CD14-positive monocyte (primary cell): ENCODE measurements at regions not wholly inside any gene's neighbourhood (a gene's known extent, or its start where the extent isn't known, plus 50 kb on each side); places are given as distances from the start of the nearest gene placed in this dataset.

Experiments used
- DNase-seq, 3 donors: peaks; one replicate each; pipeline ENCODE4 v3.0.0-alpha.2; 2011 to 2022
- H2AFZ ChIP-seq: 2 replicates; pipeline ENCODE4 v1.6.0; 2012; ENCODE audit warnings: mild to moderate bottlenecking, low read depth, low read length, inconsistent platforms; ENCODE audit not compliant: insufficient read depth, poor library complexity, severe bottlenecking
- H3K27ac ChIP-seq, 2 donors: 1 replicate in 1 of 2; 2 replicates in 1 of 2; pipeline ENCODE4 v1.5.1; 2012 to 2013; ENCODE audit warnings: low read length in 2 of 2, control low read depth in 1 of 2, inconsistent platforms in 1 of 2, low read depth in 1 of 2, mild to moderate bottlenecking in 1 of 2
- H3K27me3 ChIP-seq, 2 donors: one replicate each; pipeline versions ENCODE4 v1.6.0 to v1.6.1; 2011 to 2013; ENCODE audit warnings: low read length in 2 of 2; ENCODE audit not compliant: control insufficient read depth in 2 of 2, insufficient read depth in 2 of 2
- H3K36me3 ChIP-seq, 2 donors: replicated peaks in 1 of 2; 1 replicate in 1 of 2; 2 replicates in 1 of 2; pipeline versions ENCODE4 v1.5.1 to v1.6.1; 2012 to 2013; ENCODE audit warnings: low read length in 2 of 2, control low read depth in 1 of 2, inconsistent platforms in 1 of 2, mild to moderate bottlenecking in 1 of 2; ENCODE audit not compliant: insufficient read depth in 2 of 2, control insufficient read depth in 1 of 2
- H3K4me1 ChIP-seq, 2 donors: 1 replicate in 1 of 2; 2 replicates in 1 of 2; pipeline versions ENCODE4 v1.5.1 to v1.6.1; 2012 to 2013; ENCODE audit warnings: low read length in 2 of 2, control low read depth in 1 of 2, inconsistent platforms in 1 of 2, mild to moderate bottlenecking in 1 of 2, moderate library complexity in 1 of 2; ENCODE audit not compliant: insufficient read depth in 2 of 2, control insufficient read depth in 1 of 2
- H3K4me2 ChIP-seq: replicated peaks from 2 replicates; pipeline ENCODE3; 2012; ENCODE audit warnings: low read length, moderate library complexity, mild to moderate bottlenecking; ENCODE audit not compliant: poor library complexity, severe bottlenecking; ENCODE audit errors: extremely low read depth
- H3K4me3 ChIP-seq, 3 experiments: fragments of 200-600 bp in 1 of 3; sonication (generic) in 1 of 3; replicated peaks in 1 of 3; 1 replicate in 2 of 3; 2 replicates in 1 of 3; pipeline ENCODE4 v1.5.1; 2011 to 2013; ENCODE audit warnings: low read length in 3 of 3, mild to moderate bottlenecking in 3 of 3, control low read depth in 2 of 3, low read depth in 2 of 3, inconsistent platforms in 1 of 3, moderate library complexity in 1 of 3
- H3K79me2 ChIP-seq: 2 replicates; pipeline ENCODE4 v1.6.0; 2012; ENCODE audit warnings: mild to moderate bottlenecking, control low read depth, inconsistent platforms, low read length, moderate library complexity; ENCODE audit not compliant: insufficient read depth
- H3K9ac ChIP-seq: 2 replicates; pipeline ENCODE4 v1.6.0; 2017; ENCODE audit warnings: low read length, mild to moderate bottlenecking; ENCODE audit not compliant: insufficient read depth, poor library complexity, severe bottlenecking
- H3K9me3 ChIP-seq, 2 donors: replicated peaks in 1 of 2; 1 replicate in 1 of 2; 2 replicates in 1 of 2; pipeline versions ENCODE4 v1.5.1 to v1.6.1; 2012 to 2013; ENCODE audit warnings: low read length in 2 of 2, control low read depth in 1 of 2; ENCODE audit not compliant: control insufficient read depth in 1 of 2, insufficient read depth in 1 of 2
- H4K20me1 ChIP-seq: 2 replicates; pipeline ENCODE4 v1.6.0; 2012; ENCODE audit warnings: mild to moderate bottlenecking, low read length, control low read depth, moderate library complexity; ENCODE audit not compliant: insufficient read depth
- H3K27ac Mint-ChIP-seq, 7 donors: one replicate each; pipeline ENCODE4 v1.8.0; 2020; ENCODE audit warnings: mild to moderate bottlenecking in 7 of 7, mixed read lengths in 7 of 7, moderate library complexity in 6 of 7, inconsistent platforms in 2 of 7
- H3K27me3 Mint-ChIP-seq, 3 donors: one replicate each; pipeline ENCODE4 v1.8.0; 2021 to 2022; ENCODE audit warnings: low read depth in 3 of 3, mild to moderate bottlenecking in 3 of 3, mixed read lengths in 3 of 3, moderate library complexity in 3 of 3, inconsistent platforms in 1 of 3
- H3K36me3 Mint-ChIP-seq, 2 donors: one replicate each; pipeline ENCODE4 v1.8.0; 2020; ENCODE audit warnings: mixed read lengths in 2 of 2, inconsistent platforms in 1 of 2, mild to moderate bottlenecking in 1 of 2
- H3K4me1 Mint-ChIP-seq: one replicate; pipeline ENCODE4 v1.8.0; 2020; ENCODE audit warnings: mild to moderate bottlenecking, mixed read lengths
- H3K4me3 Mint-ChIP-seq, 2 donors: one replicate each; pipeline ENCODE4 v1.8.0; 2020; ENCODE audit warnings: mild to moderate bottlenecking in 2 of 2, mixed read lengths in 2 of 2, moderate library complexity in 1 of 2
- H3K9me3 Mint-ChIP-seq, 7 donors: one replicate each; pipeline ENCODE4 v1.8.0; 2020 to 2022; ENCODE audit warnings: mixed read lengths in 7 of 7, mild to moderate bottlenecking in 6 of 7, moderate library complexity in 6 of 7, inconsistent platforms in 2 of 7
- WGBS: methylation state at CpG from one replicate; pipeline ENCODE4 v1.1.5; 2013; ENCODE audit warnings: missing lambda C conversion rate; ENCODE audit not compliant: insufficient coverage; 5-methylcytosine and 5-hydroxymethylcytosine counted together
- intact Hi-C, 2 donors: fragments of 100-400 bp; cut with micrococcal nuclease; formaldehyde crosslinking; loops; one replicate each; pipeline versions ENCODE4 v1.15.0 to v1.15.1; 2023
- TF ChIP-seq, protein P1 (sequence below): fragments of 200-600 bp; IDR thresholded peaks from one replicate; pipeline ENCODE4 v1.8.0; 2022; ENCODE audit warnings: antibody characterized with exemption, mild to moderate bottlenecking

DNA sequence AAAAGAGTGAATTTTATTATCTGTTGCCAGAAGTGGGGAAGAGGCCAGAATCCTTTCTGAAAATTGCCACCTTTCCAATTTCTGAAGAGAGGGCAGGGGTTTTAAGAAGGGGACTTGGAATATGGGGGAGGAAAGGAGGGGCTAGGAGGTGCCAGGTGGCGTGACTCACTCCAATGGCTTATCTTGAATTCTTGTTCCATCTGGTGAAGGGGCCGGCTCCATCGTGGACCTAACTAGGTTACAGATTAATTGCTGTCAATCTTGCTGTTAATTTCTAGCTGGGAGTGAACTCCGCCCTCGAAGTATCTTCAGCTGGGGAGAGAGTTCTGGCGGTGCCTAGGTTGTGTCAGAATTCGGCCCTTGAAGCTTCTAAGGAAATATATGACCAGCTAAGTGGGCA lies 138.7 kb downstream of the YTHDC2 start:
- Mint-ChIP-seq H3K27ac (no peak overlapping the region), H3K4me3 (no peak overlapping the region), H3K4me1 (no peaks in the 10 kb centered on the region), H3K9me3 (peaks cover 0 to 5% (median 2%) of the 10 kb centered on the region in 7 donors), H3K36me3 (no peaks in the 10 kb centered on the region), H3K27me3 (peaks cover 0 to 5% (median 3%) of the 10 kb centered on the region in 3 donors)
- no peaks in the 10 kb centered on the region for H3K4me1 ChIP-seq
- no peak overlapping the region for H3K27ac ChIP-seq
- no peak for DNase-seq
- TF ChIP-seq, protein P1, sequence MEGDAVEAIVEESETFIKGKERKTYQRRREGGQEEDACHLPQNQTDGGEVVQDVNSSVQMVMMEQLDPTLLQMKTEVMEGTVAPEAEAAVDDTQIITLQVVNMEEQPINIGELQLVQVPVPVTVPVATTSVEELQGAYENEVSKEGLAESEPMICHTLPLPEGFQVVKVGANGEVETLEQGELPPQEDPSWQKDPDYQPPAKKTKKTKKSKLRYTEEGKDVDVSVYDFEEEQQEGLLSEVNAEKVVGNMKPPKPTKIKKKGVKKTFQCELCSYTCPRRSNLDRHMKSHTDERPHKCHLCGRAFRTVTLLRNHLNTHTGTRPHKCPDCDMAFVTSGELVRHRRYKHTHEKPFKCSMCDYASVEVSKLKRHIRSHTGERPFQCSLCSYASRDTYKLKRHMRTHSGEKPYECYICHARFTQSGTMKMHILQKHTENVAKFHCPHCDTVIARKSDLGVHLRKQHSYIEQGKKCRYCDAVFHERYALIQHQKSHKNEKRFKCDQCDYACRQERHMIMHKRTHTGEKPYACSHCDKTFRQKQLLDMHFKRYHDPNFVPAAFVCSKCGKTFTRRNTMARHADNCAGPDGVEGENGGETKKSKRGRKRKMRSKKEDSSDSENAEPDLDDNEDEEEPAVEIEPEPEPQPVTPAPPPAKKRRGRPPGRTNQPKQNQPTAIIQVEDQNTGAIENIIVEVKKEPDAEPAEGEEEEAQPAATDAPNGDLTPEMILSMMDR, result no peak
- H3K79me2 ChIP-seq, result no peaks in the 10 kb centered on the region
- H3K27me3 ChIP-seq, result no peaks in the 10 kb centered on the region
- H4K20me1 ChIP-seq, result no peaks in the 10 kb centered on the region
- no peak overlapping the region for H3K4me2 ChIP-seq
- no peak overlapping the region for H2AFZ ChIP-seq
- H3K36me3 ChIP-seq, result no peaks in the 10 kb centered on the region
- no peak overlapping the region for H3K4me3 ChIP-seq
- H3K9ac ChIP-seq, result no peak overlapping the region
- no peaks in the 10 kb centered on the region for H3K9me3 ChIP-seq
- intact Hi-C loops, result no loop called here
- 90% methylated on average over 7 of the region's 7 CpGs for WGBS

DNA sequence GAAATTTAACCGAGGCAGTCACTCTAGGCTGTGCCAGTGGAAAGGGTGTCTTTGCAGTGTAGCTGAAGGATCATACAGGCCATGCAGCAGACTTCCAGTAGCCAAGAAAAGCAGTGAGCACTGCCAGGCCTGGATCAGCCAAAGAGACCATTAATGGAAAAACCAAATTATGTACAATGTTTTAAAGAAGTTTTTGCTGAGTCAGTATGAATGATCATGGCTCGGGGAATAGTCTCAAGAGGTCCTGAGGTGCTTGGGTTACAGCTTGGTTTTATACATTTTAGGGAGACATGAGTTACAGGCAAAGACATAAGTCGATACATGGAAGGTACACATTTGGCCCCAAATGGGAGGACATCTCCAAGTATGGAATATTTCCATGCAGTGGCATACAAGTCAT lies 141.3 kb downstream of the YTHDC2 start:
- no peaks in the 10 kb centered on the region for H3K4me1 Mint-ChIP-seq
- WGBS, result 87% methylated on average over 2 of the region's 3 CpGs

More for the DNA sequence above, 141.3 kb downstream of the YTHDC2 start:
- H3K9ac ChIP-seq, result no peak overlapping the region
- H3K36me3 ChIP-seq, result no peaks in the 10 kb centered on the region
- no peak overlapping the region for H3K27ac ChIP-seq
- no peaks in the 10 kb centered on the region for H3K36me3 Mint-ChIP-seq
- H3K4me2 ChIP-seq, result no peak overlapping the region
- H3K27ac Mint-ChIP-seq, result no peak overlapping the region
- no peaks in the 10 kb centered on the region for H3K79me2 ChIP-seq
- intact Hi-C loops, result no loop called here
- TF ChIP-seq, protein P1, result no peak
- H3K4me3 Mint-ChIP-seq, result no peak overlapping the region
- no peaks in the 10 kb centered on the region for H4K20me1 ChIP-seq
- H3K9me3 ChIP-seq, result no peaks in the 10 kb centered on the region
- H3K27me3 ChIP-seq, result no peaks in the 10 kb centered on the region
- no peak for DNase-seq
- H3K27me3 Mint-ChIP-seq, result no peaks in the 10 kb centered on the region
- peaks cover 0 to 3% (median 0%) of the 10 kb centered on the region in 7 donors for H3K9me3 Mint-ChIP-seq
- H3K4me3 ChIP-seq, result no peak overlapping the region
- H3K4me1 ChIP-seq, result no peaks in the 10 kb centered on the region
- no peak overlapping the region for H2AFZ ChIP-seq
